HCT116 (cell line): ENCODE measurements at regions not wholly inside any gene's neighbourhood (a gene's known extent, or its start where the extent isn't known, plus 50 kb on each side); places are given as distances from the start of the nearest gene placed in this dataset.

Source experiments
- ATAC-seq: fragments of 200-7000 bp; cut with Tn5 transposase; 2 replicates; pipeline ENCODE4 v1.9.1; 2020; ENCODE audit warnings: mild to moderate bottlenecking, moderate library complexity
- BruUV-seq: library from RNA; stranded (reverse); fragments of 400-500 nt; replicated peaks from 2 replicates; lab custom pipeline; 2021; lab: Mats Ljungman, UMichigan
- CTCF ChIA-PET: fragments of 300-600 bp; sonication (Branson Sonifier 250); formaldehyde crosslinking; loops from one replicate; lab custom pipeline; 2021; ENCODE audit warnings: antibody characterized with exemption; lab: Charles Lee
- POLR2A ChIA-PET: fragments of 300-600, 350-600 bp; sonication (Branson Sonifier 250); formaldehyde crosslinking; loops from one replicate; lab custom pipeline; 2021; ENCODE audit warnings: antibody characterized with exemption; lab: Charles Lee
- RAD21 ChIA-PET, 2 experiments: fragments of 300-600 bp; sonication (Branson Sonifier 250); formaldehyde crosslinking; loops; one replicate each; lab custom pipeline; 2023; ENCODE audit warnings: low total read pairs in 2 of 2; ENCODE audit not compliant: uncharacterized antibody in 2 of 2, unreplicated experiment in 2 of 2, low non-redundant PET in 1 of 2; lab: Charles Lee
- DNase-seq: peaks from one replicate; pipeline ENCODE4 v3.0.0-alpha.2; 2010; ENCODE audit warnings: low read depth, low spot score
- H2AFZ ChIP-seq: fragments of 200-600 bp; shearing (Covaris generic), sonication (generic); 2 replicates; pipeline ENCODE4 v1.6.1; 2017; ENCODE audit warnings: low read depth, mixed run types, mixed read lengths, antibody characterized with exemption, low read length; ENCODE audit not compliant: poor library complexity, severe bottlenecking
- H3K27ac ChIP-seq: 2 replicates; pipeline ENCODE4 v1.5.1; 2012; ENCODE audit warnings: low read depth, low read length
- H3K27me3 ChIP-seq: fragments of 200-600 bp; sonication (generic); 2 replicates; pipeline ENCODE4 v1.6.1; 2016; ENCODE audit warnings: mixed run types, low read length, mixed read lengths; ENCODE audit not compliant: insufficient read depth
- H3K36me3 ChIP-seq, 2 experiments: fragments of 200-500 bp in 1 of 2; fragments of 200-600 bp in 1 of 2; sonication (Bioruptor generic) in 1 of 2; sonication (generic) in 1 of 2; 2 replicates each; pipeline versions ENCODE4 v1.5.1 to v1.6.1; 2014 to 2016; ENCODE audit warnings: low read length in 2 of 2, inconsistent platforms in 1 of 2, mixed read lengths in 1 of 2, mixed run types in 1 of 2; ENCODE audit not compliant: insufficient read depth in 2 of 2, control insufficient read depth in 1 of 2
- H3K4me1 ChIP-seq, 2 experiments: fragments of 200-600 bp in 1 of 2; sonication (generic) in 1 of 2; 2 replicates each; pipeline versions ENCODE4 v1.5.1 to v1.6.1; 2012 to 2017; ENCODE audit warnings: low read length in 2 of 2, inconsistent platforms in 1 of 2, mild to moderate bottlenecking in 1 of 2, mixed read lengths in 1 of 2, mixed run types in 1 of 2, moderate library complexity in 1 of 2; ENCODE audit not compliant: insufficient read depth in 2 of 2, control insufficient read depth in 1 of 2
- H3K4me2 ChIP-seq: fragments of 200-600 bp; sonication (generic); 2 replicates; pipeline ENCODE4 v1.6.1; 2017; ENCODE audit warnings: mixed run types, low read length, mixed read lengths
- H3K4me3 ChIP-seq, 2 experiments: fragments of 200-600 bp in 1 of 2; sonication (generic) in 1 of 2; replicated peaks in 1 of 2; 2 replicates each; pipeline ENCODE4 v1.5.1; 2011 to 2016; ENCODE audit warnings: low read length in 2 of 2, control low read depth in 1 of 2, low read depth in 1 of 2, mild to moderate bottlenecking in 1 of 2, mixed read lengths in 1 of 2, mixed run types in 1 of 2
- H3K79me2 ChIP-seq: fragments of 200-600 bp; sonication (generic); 2 replicates; pipeline ENCODE4 v1.6.1; 2017; ENCODE audit warnings: mild to moderate bottlenecking, mixed run types, low read length, moderate library complexity, mixed read lengths; ENCODE audit not compliant: insufficient read depth
- H3K9ac ChIP-seq: fragments of 200-600 bp; sonication (generic); 2 replicates; pipeline ENCODE4 v1.6.1; 2016; ENCODE audit warnings: low read length, mixed read lengths
- H3K9me2 ChIP-seq: fragments of 200-600 bp; sonication (generic), shearing (Covaris generic); 2 replicates; pipeline ENCODE4 v1.6.1; 2017; ENCODE audit warnings: mixed run types, mild to moderate bottlenecking, moderate library complexity; ENCODE audit not compliant: insufficient read depth
- H3K9me3 ChIP-seq, 2 experiments: fragments of 200-500 bp in 1 of 2; fragments of 200-600 bp in 1 of 2; sonication (Bioruptor generic) in 1 of 2; sonication (generic) in 1 of 2; 2 replicates each; pipeline ENCODE4 v1.6.1; 2014 to 2017; ENCODE audit warnings: low read length in 2 of 2, mixed read lengths in 2 of 2, inconsistent platforms in 1 of 2, low read depth in 1 of 2, mild to moderate bottlenecking in 1 of 2, mixed run types in 1 of 2, moderate library complexity in 1 of 2; ENCODE audit not compliant: control insufficient read depth in 1 of 2, insufficient read depth in 1 of 2
- H4K20me1 ChIP-seq: fragments of 200-600 bp; sonication (generic), shearing (Covaris generic); 2 replicates; pipeline ENCODE4 v1.6.1; 2017; ENCODE audit warnings: mixed run types, mild to moderate bottlenecking, moderate library complexity; ENCODE audit not compliant: insufficient read depth
- ATF3 ChIP-seq: IDR thresholded peaks from 2 replicates; pipeline ENCODE4 v1.6.1; 2012
- CEBPB ChIP-seq: IDR thresholded peaks from 2 replicates; pipeline ENCODE4 v1.6.1; 2012; ENCODE audit warnings: low read depth
- CTCF ChIP-seq, 3 experiments: fragments of 200-600 bp in 1 of 3; sonication (generic) in 1 of 3; IDR thresholded peaks in 2 of 3; conservative IDR thresholded peaks in 1 of 3; 2 replicates each; pipeline ENCODE4 v1.5.1; 2012 to 2017; ENCODE audit warnings: low read depth in 2 of 3, low read length in 2 of 3, antibody characterized with exemption in 1 of 3, borderline replicate concordance in 1 of 3, control low read depth in 1 of 3, mild to moderate bottlenecking in 1 of 3, mixed read lengths in 1 of 3, mixed run types in 1 of 3, moderate library complexity in 1 of 3; ENCODE audit not compliant: insufficient read depth in 1 of 3
- EGR1 ChIP-seq: IDR thresholded peaks from 2 replicates; pipeline ENCODE4 v1.6.1; 2012; ENCODE audit warnings: low read depth
- EZH2 ChIP-seq: fragments of 200-600 bp; sonication (generic); IDR thresholded peaks from 2 replicates; pipeline ENCODE4 v1.6.1; 2017; ENCODE audit warnings: antibody characterized with exemption, mixed run types
- EZH2phosphoT487 ChIP-seq: fragments of 200-600 bp; IDR thresholded peaks from 2 replicates; pipeline ENCODE4 v1.6.1; 2018; ENCODE audit warnings: antibody characterized with exemption, borderline replicate concordance
- FOSL1 ChIP-seq: IDR thresholded peaks from 2 replicates; pipeline ENCODE4 v1.6.1; 2012; ENCODE audit warnings: low read depth
- JUND ChIP-seq: IDR thresholded peaks from 2 replicates; pipeline ENCODE4 v1.6.1; 2012
- POLR2A ChIP-seq: IDR thresholded peaks from 2 replicates; pipeline ENCODE4 v1.7.0; 2011; ENCODE audit warnings: borderline replicate concordance; ENCODE audit not compliant: insufficient read depth, insufficient read length; ENCODE audit errors: extremely low read depth
- POLR2AphosphoS5 ChIP-seq: IDR thresholded peaks from 2 replicates; pipeline ENCODE4 v1.6.1; 2011; ENCODE audit warnings: mild to moderate bottlenecking, low read depth, low read length, moderate library complexity
- RAD21 ChIP-seq: IDR thresholded peaks from 2 replicates; pipeline ENCODE4 v1.6.1; 2012; ENCODE audit warnings: low read depth, mild to moderate bottlenecking
- SIN3A ChIP-seq: IDR thresholded peaks from 2 replicates; pipeline ENCODE4 v1.6.1; 2012; ENCODE audit warnings: low read depth
- TCF7L2 ChIP-seq: IDR thresholded peaks from 2 replicates; pipeline ENCODE4 v1.7.0; 2011; ENCODE audit warnings: borderline replicate concordance, inconsistent platforms; ENCODE audit not compliant: insufficient read depth, insufficient read length; ENCODE audit errors: extremely low read depth
- YY1 ChIP-seq: IDR thresholded peaks from 2 replicates; pipeline ENCODE4 v1.6.1; 2011; ENCODE audit warnings: low read length, low read depth, moderate library complexity, mild to moderate bottlenecking; ENCODE audit not compliant: insufficient replicate concordance; ENCODE audit errors: extremely low read depth
- ZFX ChIP-seq: fragments of 450-650 bp; IDR thresholded peaks from 2 replicates; pipeline ENCODE4 v1.6.1; 2017
- ZNF274 ChIP-seq: fragments of 200-500 bp; sonication (Bioruptor generic); IDR thresholded peaks from 2 replicates; pipeline ENCODE4 v1.6.1; 2014; ENCODE audit warnings: mild to moderate bottlenecking, low read depth, low read length, inconsistent platforms
- intact Hi-C: fragments of 100-400 bp; cut with micrococcal nuclease; formaldehyde crosslinking; loops from 2 replicates; pipeline ENCODE4 v1.10.0; 2022
- TF ChIP-seq, protein P1 (sequence below): IDR thresholded peaks from 2 replicates; pipeline ENCODE4 v1.6.1; 2012

DNA sequence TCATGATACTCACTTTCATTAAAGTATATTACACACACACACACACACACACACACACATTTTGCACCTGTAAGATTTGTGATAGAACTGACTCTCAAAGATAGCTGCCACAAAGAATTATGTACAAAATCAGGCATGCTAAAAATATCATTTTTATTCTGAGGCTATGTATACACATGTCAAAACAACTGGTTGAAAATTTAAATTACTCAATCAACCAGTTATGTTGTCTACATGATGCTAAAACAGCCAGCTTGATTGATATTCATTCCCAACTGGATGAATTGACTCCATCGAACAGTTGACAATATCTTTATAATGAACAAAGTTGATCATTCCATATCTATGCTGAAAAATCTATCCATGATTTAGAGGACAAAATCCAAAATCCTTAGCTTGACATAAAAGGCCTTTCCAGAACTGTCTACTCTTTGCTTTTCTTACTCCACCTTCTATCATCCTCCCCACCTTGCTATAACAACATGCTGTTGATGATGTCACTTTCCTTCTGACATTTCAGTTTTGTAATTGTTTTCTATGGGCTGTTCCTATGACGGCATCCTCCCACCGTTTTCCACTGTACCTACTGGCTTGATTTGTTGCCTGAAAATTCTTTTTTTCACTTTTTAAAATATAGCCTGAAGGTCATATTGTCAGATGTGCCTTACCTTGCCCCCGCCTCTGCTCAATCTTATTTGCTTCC lies 321.5 kb upstream of the OLFM3 start:
- no peaks in the 10 kb centered on the region for H3K9me2 ChIP-seq
- H3K36me3 ChIP-seq, result no peaks in the 10 kb centered on the region
- POLR2A ChIA-PET, result no interaction called here
- H3K4me2 ChIP-seq, result no peak overlapping the region
- TF ChIP-seq CTCF (IDR thresholded peaks at IDR 0.05 in 2 of 3, conservative IDR thresholded peaks at IDR 0.05 in 1 of 3; ENCODE audit: borderline replicate concordance in 1 of 3, insufficient read depth in 1 of 3, low read depth in 2 of 3, low read length in 2 of 3), result no peak
- no peak for TF ChIP-seq FOSL1
- no peak for TF ChIP-seq EZH2phosphoT487
- no peak for TF ChIP-seq CEBPB
- TF ChIP-seq POLR2A, result no peak
- no peak for TF ChIP-seq ZFX
- TF ChIP-seq JUND, result no peak
- TF ChIP-seq, protein P1, sequence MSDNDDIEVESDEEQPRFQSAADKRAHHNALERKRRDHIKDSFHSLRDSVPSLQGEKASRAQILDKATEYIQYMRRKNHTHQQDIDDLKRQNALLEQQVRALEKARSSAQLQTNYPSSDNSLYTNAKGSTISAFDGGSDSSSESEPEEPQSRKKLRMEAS, result no peak
- no peak for TF ChIP-seq RAD21
- no peak for TF ChIP-seq ZNF274
- TF ChIP-seq EGR1, result no peak
- no peak for TF ChIP-seq POLR2AphosphoS5
- TF ChIP-seq EZH2, result no peak
- TF ChIP-seq TCF7L2, result no peak
- no peak for TF ChIP-seq YY1
- no peak for TF ChIP-seq ATF3
- no peak for TF ChIP-seq SIN3A
- TF ChIP-seq, all 23 proteins: peak for 0
- no peaks in the 10 kb centered on the region for H3K9me3 ChIP-seq
- H4K20me1 ChIP-seq, result no peaks in the 10 kb centered on the region
- ChIA-PET CTCF (no interaction called here), RAD21 (no interaction called here)
- no peak overlapping the region for H3K27ac ChIP-seq
- H3K27me3 ChIP-seq, result no peaks in the 10 kb centered on the region
- DNase-seq, result no peak
- H3K9ac ChIP-seq, result no peak overlapping the region
- no peak overlapping the region for H3K4me3 ChIP-seq
- intact Hi-C loops, result no loop called here
- no peak overlapping the region for H2AFZ ChIP-seq
- no TSS peak for BruUV-seq
- ATAC-seq, result no peak
- no peaks in the 10 kb centered on the region for H3K79me2 ChIP-seq
- H3K4me1 ChIP-seq, result no peaks in the 10 kb centered on the region
